ENCODE measurements at regions not wholly inside any gene's neighbourhood (a gene's known extent, or its start where the extent isn't known, plus 50 kb on each side); places are given as distances from the start of the nearest gene placed in this dataset.
A peak's percentile ranks its signal among the peaks of the same experiment; 100 is the strongest.
"Not testable (repeated sequence)": the region's sequence is repeated elsewhere in the genome, so short reads cannot be mapped to it uniquely, and the experiment has no call there.

- TF ChIP-seq CTCF (IDR thresholded peaks at IDR 0.05; ENCODE audit: control insufficient read depth, insufficient read depth, low read depth, low read length, missing control alignments), result no peak
- H3K4me3 ChIP-seq (ENCODE audit: control insufficient read depth, low read depth, low read length), result no peak overlapping the region
- no peak for DNase-seq (ENCODE audit: low read depth)
These were observed 724.6 kb upstream of the NRP1 start for GRCh38 chr10:34058845-34059614.

GRCh38 chr10:34055410-34055985 lies 721.0 kb upstream of the NRP1 start:
- DNase-seq (ENCODE audit: low read depth); H3K4me3 ChIP-seq (ENCODE audit: control insufficient read depth, low read depth, low read length): not testable (repeated sequence)

- TF ChIP-seq CTCF (IDR thresholded peaks at IDR 0.05; ENCODE audit: control insufficient read depth, insufficient read depth, low read depth, low read length, missing control alignments), result no peak
- DNase-seq (ENCODE audit: low read depth), result no peak
- H3K4me3 ChIP-seq (ENCODE audit: control insufficient read depth, low read depth, low read length), result no peak overlapping the region
These were observed 715.4 kb upstream of the NRP1 start for GRCh38 chr10:34049887-34050286.

GRCh38 chr10:34049469-34049868 lies 715.0 kb upstream of the NRP1 start:
- no peak overlapping the region for H3K4me3 ChIP-seq (ENCODE audit: control insufficient read depth, low read depth, low read length)
- no peak for TF ChIP-seq CTCF (IDR thresholded peaks at IDR 0.05; ENCODE audit: control insufficient read depth, insufficient read depth, low read depth, low read length, missing control alignments)
- no peak for DNase-seq (ENCODE audit: low read depth)

DNA sequence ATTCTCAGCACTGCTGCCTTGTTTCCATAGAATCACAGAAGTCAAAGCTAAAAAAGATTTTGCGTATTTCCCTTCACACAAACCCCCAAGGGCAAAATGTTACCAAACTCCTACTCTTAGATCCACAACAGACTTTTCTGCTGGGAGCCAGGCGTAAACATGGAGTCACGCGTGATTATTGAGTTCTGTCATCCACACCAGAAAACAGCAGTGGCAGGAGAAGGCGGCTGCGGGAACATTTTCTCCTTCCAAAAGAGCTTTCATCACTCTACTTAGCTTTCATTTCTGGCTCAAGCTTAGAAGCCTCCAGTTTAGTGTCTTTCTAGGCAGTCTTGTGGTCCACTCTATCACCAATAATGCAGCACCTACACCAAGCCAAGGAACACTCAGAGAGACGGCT lies 712.9 kb upstream of the NRP1 start:
- DNase-seq (ENCODE audit: low read depth), result no peak
- no peak for TF ChIP-seq CTCF (IDR thresholded peaks at IDR 0.05; ENCODE audit: control insufficient read depth, insufficient read depth, low read depth, low read length, missing control alignments)
- H3K4me3 ChIP-seq (ENCODE audit: control insufficient read depth, low read depth, low read length), result no peak overlapping the region

GRCh38 chr10:34046506-34047034 lies 712.1 kb upstream of the NRP1 start:
- no peak for DNase-seq (ENCODE audit: low read depth)
- no peak overlapping the region for H3K4me3 ChIP-seq (ENCODE audit: control insufficient read depth, low read depth, low read length)
- TF ChIP-seq CTCF (IDR thresholded peaks at IDR 0.05; ENCODE audit: control insufficient read depth, insufficient read depth, low read depth, low read length, missing control alignments), result no peak

DNA sequence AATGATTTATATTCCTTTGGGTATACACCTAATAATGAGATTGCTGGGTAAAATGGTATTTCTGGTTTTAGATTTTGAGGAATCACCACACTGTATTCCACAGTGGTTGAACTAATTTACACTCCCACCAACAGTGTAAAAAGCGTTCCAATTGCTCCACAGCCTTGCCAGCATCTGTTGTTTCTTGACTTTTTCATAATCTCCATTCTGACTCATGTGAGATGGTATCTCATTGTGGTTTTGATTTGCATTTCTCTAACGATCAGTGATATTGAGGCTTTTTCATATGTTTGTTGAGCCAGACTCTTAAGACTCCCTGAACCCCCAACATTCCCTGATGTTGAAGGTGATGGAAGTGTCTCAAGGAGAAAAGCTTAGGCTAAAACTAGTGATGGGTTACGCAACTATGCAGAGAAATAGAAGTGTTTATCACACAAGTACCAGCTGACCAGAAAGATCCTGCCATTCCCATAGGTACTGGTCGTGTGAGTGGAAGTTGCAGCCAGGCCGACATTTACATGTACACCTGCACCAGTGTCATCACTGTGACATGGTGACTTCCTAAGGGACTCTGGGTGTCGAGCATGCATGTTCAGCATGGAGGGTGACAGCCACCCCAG lies 711.2 kb upstream of the NRP1 start:
- no peak for TF ChIP-seq CTCF (IDR thresholded peaks at IDR 0.05; ENCODE audit: control insufficient read depth, insufficient read depth, low read depth, low read length, missing control alignments)
- DNase-seq (ENCODE audit: low read depth), result peak; percentile 1
- H3K4me3 ChIP-seq (ENCODE audit: control insufficient read depth, low read depth, low read length), result no peak overlapping the region

Data from AG09309 (cell line).